HG03521 (cell line): ENCODE measurements at regions not wholly inside any gene's neighbourhood (a gene's known extent, or its start where the extent isn't known, plus 50 kb on each side); places are given as distances from the start of the nearest gene placed in this dataset.

Source experiments
- ATAC-seq: cut with Tn5 transposase; IDR thresholded peaks from one replicate; pipeline ENCODE4 v1.9.1; 2021; ENCODE audit warnings: mild to moderate bottlenecking, moderate library complexity; ENCODE audit not compliant: unreplicated experiment

DNA sequence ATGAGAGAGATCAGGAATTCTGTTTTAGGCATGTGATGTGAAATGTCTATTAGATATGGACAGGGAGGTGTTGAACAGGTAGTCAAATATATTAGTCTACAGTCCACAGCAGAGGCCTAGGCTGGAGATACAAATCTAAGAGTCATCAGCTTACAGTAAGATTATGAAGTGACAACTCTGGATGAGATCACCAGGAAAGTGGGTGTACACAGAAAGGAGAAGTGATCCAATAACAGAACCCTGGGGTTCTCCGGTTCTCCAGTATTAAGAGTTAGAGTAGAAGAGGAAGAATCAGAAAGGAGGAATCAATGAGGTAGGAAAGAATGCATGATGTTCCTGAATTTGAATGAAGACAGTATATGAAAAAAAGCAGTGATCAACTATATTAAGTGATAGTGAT is 362.3 kb downstream of the FIGN start:
- no peak for ATAC-seq

DNA sequence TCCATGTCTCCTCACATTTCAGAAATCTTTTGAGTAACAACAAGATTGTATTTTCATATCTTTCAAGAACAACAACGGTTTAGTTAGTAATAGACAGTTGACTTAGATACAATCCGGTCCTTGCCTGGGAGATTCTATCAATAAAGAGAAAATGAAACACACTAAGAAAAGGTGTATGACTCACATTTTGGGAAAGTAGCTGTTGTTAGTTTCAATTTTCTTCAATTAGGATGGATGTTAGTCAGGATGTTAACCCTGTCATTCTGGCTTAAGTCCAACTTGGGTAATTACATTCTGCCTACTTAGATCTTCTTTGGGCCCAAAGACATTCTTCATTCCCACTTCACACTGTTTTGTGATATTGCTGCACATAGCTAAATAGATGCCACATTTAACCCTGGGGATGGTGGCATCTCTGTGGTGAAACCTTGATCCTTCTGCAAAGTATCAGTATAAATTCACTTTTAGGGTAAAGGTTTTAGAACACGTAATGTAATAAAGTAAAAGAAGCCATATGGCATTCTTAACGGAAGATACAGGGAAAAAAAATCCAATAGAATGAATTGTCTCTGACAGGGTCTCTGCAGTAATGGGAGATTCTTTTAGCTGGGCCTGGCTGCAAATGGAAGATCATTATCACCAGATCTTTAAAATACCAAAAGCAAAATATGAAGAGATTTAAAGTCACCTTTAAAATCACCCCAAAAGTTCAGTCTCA is 365.5 kb downstream of the FIGN start:
- ATAC-seq, result no peak

DNA sequence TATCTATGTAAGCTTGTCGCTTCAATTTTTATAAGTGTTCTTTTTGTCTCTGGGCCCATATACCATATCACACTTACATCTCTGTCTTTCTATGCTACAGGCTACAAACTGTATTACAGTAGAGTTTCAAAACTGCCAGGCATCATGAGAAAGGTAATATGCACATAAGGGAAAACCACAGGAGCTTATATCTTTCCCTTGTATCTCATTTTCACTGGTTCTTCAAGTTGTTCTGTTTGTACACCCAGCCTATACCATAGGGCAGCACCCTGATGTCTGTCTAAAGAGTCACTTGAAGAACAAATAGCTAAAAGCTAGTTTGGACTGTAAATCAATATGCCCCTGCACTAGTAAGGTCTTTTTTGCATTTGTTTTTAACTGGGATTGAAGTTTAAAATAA is 366.7 kb downstream of the FIGN start:
- ATAC-seq, result no peak

DNA sequence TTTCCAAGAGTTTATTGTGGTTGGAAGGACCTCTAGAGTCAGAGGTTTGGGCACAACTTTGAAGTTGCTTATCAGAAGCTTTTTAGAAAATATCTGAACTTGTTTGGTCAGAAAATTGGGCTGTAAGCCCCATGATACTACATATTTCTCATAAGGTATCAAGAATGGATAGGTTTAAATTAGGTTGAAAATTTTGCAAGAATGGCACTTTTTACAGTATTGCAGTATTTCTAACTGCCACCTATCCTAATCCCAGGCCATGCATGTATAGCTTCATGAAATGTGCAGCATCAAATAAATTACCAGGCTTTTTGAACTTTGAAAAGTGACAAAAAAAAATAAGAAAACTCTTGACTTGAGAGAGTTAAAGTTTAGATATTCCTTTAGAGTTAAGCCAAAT is 367.2 kb downstream of the FIGN start:
- ATAC-seq, result no peak

DNA sequence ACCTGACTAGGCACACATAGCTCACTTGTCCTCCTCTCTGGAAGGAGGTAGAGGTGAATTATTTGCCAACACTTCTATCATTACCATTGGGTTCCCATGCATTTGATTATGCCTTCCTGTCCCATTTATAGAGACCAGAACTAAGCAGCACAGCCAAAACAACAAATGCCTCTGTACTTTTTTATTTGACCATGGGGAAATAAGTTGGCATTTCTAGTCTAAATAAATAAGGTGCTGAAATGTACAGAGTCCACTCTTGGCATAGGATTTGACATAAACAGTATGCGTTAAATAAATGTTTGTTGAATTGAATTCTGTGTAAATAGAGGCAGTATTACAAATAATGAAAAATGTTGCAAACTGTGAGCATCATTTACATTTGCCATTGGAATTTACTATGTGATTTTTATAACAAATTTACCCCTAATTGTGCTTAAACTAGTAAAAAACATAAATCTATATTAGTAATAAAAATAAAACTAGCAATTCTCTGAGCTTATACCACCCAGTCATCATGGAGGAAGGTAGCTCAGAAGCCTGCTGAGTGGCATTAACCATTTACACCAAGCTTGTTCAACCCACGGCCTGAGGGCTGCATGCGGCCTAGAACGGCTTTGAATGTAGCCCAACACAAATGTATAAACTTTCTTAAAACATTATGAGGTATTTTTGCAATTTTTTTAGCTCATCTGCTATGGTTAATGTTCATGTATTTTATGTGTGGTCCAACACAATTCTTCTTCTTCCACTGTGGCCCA is 367.8 kb downstream of the FIGN start:
- no peak for ATAC-seq

DNA sequence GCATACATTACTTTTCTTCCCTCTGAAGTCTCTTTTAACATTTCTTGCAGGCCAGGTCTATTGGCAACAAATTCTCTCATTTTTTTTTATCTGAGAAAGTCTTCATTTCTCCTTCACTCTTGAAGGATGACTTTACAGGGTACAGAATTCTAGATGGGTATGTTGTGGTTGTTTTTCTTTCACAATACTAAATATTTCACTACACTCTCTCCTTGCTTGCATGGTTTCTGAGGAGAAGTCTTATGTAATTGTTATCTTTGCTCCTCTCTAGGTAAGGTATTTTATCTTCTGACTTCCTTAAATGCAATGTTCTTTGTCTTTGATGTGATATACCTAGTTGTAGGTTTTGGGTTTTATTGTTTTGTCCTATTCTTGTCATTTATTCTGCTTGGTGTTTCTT is 371.1 kb downstream of the FIGN start:
- ATAC-seq, result no peak

DNA sequence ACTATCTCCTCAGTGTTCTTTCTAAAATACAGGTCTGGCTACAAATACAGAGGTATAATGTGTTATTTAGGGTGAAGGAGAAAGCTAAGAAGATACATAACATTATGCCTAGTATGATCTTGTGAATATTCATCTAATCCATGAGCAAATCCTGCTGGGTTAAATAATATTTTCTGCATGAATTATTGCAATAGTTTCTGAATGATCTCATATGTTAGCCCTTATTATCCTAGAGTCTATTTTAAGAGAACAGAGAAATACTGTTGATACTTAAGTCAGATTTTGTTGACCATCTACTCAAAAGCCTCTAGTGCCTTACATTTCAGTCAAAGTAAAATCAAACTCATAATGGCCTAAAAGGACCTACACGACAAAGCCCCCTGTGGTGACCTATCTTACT is 382.3 kb downstream of the FIGN start:
- ATAC-seq, result no peak

DNA sequence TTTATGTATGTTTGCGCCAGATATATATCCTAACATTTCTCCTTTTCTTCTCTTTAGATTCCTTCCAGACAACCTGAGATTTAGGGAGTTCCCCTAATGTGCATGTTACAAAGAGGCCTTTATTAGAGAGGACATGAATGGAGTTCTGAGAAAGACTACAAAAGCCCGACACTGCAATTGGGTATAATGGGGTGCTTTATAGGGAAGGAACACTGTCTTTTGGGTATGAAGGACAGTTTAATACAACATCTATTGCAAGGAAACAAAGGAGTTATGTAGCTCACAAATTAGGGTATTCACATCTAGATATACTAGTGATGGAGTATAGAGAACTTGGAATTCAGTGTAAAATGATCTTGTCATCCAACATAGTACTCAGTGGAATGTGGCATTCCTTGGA is 383.8 kb downstream of the FIGN start:
- no peak for ATAC-seq

DNA sequence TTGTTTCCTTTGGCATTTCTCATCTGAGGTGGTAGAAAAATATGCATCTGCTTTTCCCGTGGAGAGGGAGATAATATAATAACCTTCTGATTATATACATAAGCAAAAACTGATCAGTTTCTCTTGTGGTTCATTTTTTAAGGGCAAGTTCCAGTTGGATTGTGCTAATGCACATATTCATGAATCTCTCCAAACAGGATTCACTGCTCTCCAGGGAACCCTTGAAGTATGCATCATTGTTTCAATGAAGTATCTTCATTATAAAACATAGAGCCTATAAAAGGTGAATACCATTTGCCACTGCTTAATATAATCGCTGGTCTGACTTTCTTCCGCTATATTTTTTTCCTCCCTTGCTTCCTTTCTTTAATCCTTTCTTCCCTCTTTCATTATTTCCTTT is 384.7 kb downstream of the FIGN start:
- ATAC-seq, result no peak

DNA sequence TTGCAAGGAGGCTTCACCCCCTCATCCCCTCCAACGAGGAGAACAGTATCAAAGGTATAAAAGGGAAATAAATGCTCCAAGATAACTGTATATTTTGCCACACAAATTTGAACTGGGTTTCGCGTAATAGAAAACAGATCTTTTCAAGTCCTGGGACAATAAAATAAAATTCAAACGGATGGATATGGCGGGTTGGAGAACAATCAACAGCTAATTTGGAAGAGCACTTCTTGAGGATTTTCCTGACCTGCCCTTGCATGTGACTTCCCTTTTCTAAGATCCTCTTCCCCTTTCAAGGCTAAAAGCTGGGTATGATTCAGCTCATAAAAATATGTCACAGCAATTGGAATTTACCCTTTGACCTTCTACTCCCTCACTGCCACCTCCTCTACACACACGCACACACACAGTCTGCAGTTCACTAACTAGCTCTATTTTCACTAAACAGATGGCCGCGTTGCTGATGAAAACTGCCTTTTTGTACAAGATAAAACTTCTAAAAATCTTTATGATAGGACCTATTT is 386.9 kb downstream of the FIGN start:
- no peak for ATAC-seq

DNA sequence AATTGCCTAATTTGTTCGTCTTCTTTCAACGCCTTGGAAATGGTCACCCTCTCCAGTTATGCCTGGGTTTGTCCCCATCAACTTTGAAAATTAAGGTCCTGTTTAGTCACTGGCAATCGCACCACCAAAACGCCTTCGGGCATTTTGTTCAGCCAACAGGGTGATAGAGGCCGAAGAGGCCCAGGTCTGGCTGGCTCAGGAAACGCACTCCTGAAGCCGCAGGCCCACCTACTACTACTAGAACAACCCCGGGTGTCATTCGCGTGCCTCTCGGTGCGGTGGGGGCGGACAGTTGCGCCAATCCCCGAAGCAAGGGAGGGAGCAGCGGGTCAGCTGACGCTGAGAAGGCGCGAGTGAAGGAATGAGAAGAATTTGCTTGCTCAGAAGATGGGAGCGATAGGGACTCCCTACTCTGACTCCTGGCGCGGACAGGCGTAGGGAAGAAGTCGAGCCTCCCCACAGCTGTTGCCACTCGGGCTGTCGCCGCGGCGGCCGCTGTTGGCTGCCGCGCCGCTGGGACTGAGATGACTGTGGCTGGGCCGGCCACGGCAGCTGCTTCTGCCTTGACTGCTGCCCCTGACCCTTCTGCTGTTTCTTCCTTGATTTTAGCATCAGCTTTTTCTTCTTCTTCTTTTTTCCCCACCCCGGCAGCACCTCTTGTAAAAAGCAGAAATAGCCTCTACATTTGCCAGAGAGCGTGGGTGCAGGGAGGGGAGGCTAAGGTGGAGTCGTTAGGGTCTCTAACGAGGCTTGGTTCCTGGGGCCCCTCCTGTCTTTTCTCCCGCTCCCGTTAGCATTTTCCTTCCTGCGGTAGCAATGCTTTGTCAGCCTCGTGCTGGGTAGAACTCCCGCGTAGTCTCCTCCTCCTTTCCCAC is 387.6 kb downstream of the FIGN start:
- ATAC-seq, result no peak

DNA sequence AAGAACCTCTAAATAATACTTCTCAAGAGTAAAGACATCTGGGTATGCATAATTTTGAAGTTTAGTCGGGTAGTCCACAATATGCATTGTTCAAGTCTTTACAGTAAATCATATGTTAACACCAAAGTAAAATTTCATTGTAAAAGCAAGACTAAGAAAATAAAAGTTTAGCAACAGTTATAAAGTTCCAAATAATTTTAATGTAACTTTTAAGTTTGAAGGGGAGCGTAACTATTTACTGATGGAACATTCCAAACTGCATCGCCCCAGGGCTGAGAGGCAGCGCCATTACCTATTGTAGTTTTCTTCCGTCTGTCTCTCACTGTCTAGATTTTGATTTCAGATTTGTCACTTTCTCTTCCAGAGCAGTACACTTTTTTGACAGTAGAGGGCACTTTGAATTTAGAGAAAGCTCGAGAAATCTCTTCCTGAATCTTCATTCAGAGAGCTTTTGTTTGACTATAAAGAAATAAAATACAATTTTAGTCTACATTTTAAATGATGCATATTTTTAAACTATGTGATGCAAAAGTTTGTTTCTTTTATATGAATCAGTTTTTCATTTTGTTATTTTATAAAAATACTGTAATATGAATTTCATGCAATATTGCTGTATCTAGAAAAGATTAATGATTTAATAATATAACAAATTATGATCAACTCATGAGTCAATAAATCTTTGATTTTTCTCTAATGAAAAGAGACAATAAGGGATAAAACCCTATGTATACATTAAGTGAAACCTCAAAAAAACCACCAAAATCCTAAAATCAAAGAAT is 389.8 kb downstream of the FIGN start:
- ATAC-seq, result peak; percentile 56

DNA sequence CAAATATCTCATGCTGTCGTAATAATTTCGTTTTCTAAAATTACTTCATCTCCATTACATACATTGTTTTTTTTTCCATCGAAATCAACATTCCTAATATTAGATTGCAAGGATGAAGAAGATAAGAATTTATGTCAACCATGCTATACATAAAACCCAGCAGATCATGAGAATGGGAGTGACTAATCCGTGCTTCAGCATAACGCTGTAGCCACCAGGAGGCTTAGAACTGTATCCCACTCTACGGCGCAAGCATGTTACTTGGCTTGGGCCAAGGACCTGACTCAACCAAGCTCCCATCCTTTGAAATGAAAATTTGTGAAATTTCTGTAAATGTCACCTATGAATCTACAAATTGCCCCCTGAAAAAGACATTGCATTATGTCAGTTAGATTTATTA is 392.5 kb downstream of the FIGN start:
- no peak for ATAC-seq

DNA sequence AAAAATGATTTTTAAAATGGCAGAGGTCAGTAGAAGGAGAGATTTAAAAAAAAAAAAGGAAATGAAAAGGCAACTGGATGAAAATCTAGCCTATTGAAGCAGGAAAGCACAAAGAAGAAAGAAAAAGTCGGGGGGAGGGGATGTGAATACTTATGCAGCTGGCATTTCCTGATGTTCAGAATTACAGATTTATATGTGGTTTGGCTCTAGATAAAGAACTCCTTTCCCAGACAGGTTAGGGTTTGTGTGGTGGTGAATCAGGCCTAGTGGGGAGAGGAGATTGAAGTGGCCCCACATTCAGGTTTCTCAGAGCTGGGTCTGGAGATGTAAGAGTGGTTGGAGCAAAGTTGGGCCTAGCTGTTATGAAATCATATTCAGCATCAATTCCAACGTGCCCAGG is 394.4 kb downstream of the FIGN start:
- ATAC-seq, result no peak

DNA sequence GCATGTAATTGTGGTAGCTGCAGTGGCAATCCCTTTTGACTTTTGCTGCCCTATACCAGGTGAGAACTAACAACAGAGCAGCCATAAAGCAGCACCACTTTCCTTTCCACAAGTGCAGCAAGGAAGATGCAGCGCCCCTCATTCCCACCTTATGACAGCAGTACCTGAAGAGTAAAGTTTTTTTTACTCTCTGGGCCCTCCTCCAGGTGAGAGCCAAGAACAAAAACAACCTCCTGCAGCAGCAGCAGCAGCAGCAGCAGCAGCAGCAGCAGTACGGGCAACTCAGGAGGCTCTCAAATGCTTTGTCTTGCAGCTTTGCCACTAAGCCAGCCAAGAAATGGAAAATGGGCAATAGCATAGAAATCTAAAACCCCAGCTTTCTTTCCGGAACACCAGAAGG is 397.5 kb downstream of the FIGN start:
- ATAC-seq, result no peak

DNA sequence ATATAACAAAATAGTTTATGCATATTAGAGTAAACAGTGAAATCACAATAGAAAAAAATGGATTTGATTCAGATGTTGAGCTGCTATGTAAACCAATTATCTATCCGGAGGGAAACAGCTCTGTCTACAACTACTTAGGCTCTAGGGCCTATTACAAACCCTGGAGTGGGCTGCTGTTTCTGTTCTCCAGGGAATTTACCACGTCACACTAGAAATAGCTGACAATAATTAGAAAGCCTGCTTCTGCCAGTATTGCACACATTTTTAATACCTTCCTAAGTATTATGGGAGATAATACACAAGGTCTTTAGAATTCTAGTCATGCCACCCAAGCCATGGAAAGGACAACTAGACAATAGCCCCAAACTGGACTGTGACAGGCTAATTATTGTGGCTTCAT is 411.1 kb downstream of the FIGN start:
- no peak for ATAC-seq

DNA sequence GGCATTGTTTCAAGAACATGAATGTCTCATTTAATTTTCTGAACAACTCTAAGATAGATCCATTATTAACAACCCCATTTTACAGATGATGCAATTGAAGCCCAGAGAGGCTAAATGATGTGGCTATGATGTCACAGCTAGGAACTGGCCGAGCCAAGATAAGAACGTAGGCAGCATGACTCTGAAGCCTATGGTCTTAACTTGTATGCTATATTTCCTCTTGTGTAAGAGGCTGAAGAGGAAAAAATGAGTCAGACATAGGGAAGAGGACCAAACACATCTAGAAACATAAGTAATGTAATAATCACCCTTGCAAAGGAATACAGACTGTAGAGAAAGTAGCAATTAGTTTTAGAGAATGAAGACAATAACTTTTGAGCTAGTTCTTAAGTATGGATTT is 416.8 kb downstream of the FIGN start:
- ATAC-seq, result no peak

DNA sequence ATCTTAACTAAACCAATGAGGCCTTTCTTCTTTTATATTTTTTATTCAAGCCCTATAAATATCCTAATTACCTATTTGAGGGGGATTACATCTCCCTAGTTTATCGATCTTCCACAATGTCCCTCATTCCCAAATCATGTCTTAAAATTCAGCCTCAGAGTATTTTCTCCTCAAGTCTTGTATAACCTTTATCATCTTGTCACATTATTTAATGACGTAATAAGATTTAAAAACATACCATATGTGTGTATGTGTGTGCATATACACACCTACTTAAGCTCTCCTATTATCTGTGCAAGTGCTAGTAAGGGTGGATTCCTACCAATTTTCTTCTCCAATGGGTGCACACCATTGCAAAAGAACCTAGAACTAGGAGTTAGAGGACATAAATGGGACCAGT is 421.1 kb downstream of the FIGN start:
- ATAC-seq, result no peak

DNA sequence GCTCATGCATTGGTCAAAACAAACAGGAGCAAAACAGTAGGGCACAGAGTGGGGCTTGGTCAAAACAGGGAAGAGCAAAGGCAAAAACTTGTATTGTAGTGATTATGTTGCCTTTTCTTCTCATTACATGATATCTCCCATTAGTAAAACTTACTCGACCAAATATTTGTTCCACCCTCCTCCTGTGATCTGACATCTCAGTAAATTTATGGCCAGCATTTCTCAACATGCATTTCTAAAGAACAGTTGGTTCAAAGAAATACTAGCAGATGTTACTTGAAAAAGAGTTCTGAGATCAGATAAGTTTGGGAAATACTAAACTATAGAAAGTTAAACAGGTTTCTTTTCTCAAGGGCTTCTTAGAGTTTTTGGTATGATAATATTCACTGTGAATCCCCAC is 423.1 kb downstream of the FIGN start:
- no peak for ATAC-seq

DNA sequence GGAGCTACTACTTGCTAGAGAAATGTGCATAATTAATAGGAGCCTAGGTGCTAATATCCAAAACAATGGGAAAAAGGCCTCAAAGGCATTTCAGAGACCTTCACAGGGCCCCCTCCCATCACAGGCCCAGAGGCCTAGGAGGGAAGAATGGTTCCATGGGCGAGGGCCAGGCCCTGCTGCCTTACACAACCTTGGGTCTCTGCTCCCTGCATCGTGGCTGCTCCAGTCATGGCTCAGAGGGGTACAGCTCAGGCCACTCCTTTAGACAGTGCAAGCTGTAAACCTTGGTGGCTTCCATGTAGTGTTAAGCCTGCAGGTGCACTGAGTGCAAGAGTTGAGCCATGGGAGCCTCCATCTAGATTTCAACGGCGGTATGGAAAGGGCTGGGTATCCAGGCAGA is 429.2 kb downstream of the FIGN start:
- no peak for ATAC-seq

DNA sequence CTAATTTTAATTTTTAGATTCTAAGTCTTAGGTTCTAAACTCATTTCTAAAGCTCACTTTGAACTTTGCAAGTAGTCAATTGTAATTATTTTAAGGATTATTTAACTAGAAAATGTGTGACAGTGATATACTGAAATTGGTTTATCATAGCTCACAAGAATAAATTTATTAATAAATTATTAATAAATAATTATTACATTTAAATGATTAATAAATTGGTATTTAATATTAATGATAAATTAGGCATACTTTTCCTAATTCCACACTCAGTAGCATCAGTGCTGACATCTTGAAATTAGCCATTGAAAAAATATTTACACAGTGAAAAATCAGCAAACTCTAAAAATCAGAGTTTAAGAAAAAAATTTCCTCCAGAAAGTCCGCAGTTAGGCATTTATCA is 433.7 kb downstream of the FIGN start:
- ATAC-seq, result no peak
